WI38 (cell line): ENCODE measurements at regions not wholly inside any gene's neighbourhood (a gene's known extent, or its start where the extent isn't known, plus 50 kb on each side); places are given as distances from the start of the nearest gene placed in this dataset.

ENCODE experiments used
- H3K4me3 ChIP-seq: 2 replicates; pipeline ENCODE4 v1.5.1; 2011; ENCODE audit warnings: low read depth, mild to moderate bottlenecking, control low read depth, low read length
- TF ChIP-seq, protein P1 (sequence below): IDR thresholded peaks from 2 replicates; pipeline ENCODE4 v1.5.1; 2012; ENCODE audit warnings: low read depth, mild to moderate bottlenecking, control low read depth, low read length

DNA sequence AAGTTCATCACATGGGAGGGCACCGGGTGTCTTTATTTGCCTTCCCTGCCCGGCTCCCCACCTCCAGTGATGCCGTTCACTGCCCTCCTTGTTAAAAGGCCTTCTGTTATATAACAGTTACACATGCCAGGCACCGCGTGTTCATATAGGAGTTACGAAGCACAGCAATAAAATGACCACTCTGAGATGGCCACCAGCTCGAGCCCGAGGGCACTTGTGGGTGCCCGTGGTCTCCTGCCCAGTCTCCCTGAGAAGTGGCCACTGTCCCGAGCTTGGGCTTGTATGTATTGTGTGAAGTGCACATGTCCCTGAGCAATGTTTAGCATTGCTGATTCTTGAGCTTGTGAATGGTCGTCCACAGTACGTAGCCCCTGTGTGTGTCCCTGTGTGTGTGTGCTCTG is 355.6 kb downstream of the SEC14L1 start:
- no peak overlapping the region for H3K4me3 ChIP-seq
- TF ChIP-seq, protein P1, sequence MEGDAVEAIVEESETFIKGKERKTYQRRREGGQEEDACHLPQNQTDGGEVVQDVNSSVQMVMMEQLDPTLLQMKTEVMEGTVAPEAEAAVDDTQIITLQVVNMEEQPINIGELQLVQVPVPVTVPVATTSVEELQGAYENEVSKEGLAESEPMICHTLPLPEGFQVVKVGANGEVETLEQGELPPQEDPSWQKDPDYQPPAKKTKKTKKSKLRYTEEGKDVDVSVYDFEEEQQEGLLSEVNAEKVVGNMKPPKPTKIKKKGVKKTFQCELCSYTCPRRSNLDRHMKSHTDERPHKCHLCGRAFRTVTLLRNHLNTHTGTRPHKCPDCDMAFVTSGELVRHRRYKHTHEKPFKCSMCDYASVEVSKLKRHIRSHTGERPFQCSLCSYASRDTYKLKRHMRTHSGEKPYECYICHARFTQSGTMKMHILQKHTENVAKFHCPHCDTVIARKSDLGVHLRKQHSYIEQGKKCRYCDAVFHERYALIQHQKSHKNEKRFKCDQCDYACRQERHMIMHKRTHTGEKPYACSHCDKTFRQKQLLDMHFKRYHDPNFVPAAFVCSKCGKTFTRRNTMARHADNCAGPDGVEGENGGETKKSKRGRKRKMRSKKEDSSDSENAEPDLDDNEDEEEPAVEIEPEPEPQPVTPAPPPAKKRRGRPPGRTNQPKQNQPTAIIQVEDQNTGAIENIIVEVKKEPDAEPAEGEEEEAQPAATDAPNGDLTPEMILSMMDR = no peak

DNA sequence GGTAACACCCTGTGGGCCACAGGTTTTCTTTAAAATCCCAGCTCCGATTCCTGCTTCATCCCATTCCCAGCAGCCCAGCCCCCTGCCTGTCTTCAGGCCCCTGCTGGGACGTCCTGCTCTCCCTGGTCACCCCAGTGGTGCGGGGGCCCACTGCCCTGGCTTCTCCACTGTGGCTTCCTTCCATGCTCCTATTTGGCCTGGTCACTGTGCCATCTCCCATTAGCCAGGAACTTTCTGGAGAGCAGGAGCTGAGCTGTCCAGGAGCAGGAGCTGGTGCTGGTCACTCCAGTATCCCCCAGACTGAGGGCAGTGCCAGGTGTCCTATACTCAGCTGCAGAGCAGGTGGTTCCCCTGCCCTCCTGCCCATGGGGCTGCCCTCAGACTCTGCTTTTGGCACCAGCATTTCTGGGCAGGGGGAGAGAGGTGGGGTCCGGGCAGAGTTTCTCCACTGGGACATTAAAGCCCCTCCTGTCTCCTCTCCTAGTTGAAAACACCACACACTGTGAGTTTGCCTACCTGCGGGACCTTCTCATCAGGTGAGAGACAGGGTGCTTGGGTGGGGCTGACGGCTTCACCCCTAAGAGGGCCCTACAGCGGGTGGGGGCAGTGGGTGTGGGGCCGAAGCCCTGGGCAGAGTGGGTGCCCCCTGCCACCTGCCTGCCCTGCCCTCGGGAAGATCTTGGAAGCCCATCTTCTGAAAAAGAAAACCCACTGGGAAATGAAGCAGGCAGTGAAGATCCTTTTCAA is 356.2 kb downstream of the SEC14L1 start:
- TF ChIP-seq, protein P1 = no peak
- no peak overlapping the region for H3K4me3 ChIP-seq

DNA sequence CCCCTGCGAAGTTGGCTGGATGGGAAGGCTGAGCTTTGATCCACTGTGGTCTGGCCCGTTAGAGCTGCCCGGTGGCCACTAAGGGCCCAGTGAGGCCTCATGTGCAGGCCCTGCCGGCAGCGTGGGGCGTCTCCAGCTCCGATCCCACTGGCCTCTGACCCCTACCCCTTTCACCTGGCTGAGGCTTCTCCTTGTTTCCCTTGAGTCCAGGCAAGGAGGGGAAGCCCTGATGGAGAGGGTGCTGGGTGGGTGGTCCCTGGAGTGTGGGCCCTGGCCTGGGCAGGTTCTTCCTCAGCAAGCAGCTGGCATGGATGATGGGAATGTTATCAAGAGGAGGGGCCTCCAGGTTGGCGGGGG is 356.8 kb downstream of the SEC14L1 start:
- TF ChIP-seq, protein P1 = no peak
- H3K4me3 ChIP-seq = no peak overlapping the region

DNA sequence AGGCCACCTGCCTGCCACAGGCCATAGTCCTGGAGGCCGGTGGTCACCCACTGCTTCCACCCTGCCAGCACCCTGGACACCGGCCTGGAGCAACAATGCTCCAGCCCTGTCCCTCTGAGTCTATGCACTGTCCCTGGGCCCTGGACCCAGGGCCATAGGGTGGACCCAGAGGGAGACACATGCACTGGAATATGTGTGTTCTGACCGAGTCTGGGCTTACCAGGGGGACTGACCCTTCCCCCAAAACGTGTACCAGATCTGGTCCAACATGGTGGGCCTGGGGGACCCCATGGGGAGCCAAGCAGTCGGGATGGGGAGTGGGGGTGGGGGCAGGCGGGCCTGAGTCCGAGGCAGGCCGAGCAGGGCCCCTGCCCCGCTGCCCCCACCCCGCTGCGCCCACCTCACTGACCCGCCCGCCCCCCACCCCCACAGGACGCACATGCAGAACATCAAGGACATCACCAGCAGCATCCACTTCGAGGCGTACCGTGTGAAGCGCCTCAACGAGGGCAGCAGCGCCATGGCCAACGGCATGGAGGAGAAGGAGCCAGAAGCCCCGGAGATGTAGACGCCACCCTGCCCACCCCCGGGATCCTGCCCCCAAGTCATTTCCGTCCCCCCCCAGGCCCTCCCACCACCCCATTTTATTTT is 357.4 kb downstream of the SEC14L1 start:
- H3K4me3 ChIP-seq = no peak overlapping the region
- TF ChIP-seq, protein P1 = no peak

DNA sequence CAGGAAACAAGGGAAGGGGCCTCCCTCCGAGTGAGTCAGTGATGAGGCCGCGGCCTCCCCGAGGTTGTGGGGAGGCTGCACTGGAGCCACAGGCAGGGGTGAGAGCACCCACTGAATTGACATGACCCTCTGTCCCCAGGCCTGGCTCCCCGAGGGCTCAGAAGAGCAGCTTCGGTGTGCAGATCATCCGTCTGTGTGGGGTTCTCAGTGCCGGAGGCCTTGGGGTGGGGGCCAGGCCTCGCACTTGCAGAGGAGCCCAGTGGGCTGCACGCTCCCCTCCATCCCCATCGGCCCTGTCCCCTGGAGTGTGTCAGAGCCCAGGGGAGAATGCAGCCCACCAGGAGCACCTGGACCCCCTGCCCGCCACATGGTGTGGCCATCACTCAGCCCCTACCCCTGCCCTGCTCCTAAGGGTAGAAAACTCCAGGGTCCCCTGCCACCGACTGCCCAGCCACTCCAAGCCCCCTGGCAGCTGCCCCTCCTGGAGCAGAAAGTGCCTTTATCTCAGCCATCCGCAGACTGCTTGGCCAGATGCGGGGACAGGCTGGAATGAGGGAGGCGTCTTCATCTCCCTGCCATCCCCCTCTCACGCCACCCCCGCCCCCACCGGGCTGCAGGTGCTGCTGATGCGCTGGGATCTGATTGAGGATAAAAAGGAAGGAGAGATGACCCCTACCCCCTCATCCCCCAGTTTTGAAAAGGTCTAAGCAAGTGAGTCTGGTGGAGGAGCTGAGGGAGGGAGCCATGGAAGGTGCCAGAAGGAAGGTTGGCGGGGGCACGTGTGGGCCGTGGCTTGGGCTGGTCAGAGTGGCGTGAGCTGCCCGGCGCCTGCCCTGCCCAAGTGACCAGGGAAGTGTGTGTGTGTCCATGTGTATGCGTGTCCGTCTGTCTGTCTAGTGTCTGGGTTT is 358.3 kb downstream of the SEC14L1 start:
- TF ChIP-seq, protein P1 = no peak
- no peak overlapping the region for H3K4me3 ChIP-seq

DNA sequence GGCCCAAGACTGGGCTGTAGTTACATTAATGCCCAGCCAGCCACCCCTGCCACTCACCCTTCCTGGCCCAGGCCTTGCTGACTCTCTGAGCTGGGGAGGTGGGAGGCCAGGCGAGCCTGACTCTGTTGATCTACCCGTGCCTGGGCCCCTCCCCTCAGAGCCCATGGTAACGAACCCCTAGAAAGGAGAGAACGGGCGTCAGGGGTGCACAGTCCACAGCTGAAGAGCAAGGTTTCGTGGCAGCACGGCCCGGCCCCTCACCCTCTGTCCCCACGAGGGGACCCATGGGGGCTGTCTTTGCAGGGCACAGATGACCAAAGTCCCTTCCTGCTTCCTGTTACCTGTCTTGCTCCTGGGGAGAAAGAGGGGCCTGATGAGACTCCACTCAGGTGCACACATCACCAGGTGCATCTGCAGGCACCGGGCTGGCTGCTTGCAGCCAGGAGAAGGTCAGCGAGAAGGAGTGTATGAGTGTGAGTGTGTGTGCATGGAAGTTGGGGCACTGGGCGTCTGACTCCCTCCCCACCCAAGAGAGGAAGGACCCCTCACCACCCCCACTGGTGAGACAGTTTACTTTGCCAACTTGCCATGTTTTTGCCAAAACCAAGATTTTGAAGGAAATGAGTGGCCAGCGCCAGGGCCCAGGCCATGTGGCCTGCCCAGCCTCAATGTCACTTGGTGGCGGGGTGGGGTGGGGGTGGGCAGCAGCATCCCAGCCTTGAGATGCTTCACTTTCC is 359.1 kb downstream of the SEC14L1 start:
- no peak overlapping the region for H3K4me3 ChIP-seq
- TF ChIP-seq, protein P1 = no peak
